ENCODE measurements at regions not wholly inside any gene's neighbourhood (a gene's known extent, or its start where the extent isn't known, plus 50 kb on each side); places are given as distances from the start of the nearest gene placed in this dataset.

- TF ChIP-seq, protein P1, sequence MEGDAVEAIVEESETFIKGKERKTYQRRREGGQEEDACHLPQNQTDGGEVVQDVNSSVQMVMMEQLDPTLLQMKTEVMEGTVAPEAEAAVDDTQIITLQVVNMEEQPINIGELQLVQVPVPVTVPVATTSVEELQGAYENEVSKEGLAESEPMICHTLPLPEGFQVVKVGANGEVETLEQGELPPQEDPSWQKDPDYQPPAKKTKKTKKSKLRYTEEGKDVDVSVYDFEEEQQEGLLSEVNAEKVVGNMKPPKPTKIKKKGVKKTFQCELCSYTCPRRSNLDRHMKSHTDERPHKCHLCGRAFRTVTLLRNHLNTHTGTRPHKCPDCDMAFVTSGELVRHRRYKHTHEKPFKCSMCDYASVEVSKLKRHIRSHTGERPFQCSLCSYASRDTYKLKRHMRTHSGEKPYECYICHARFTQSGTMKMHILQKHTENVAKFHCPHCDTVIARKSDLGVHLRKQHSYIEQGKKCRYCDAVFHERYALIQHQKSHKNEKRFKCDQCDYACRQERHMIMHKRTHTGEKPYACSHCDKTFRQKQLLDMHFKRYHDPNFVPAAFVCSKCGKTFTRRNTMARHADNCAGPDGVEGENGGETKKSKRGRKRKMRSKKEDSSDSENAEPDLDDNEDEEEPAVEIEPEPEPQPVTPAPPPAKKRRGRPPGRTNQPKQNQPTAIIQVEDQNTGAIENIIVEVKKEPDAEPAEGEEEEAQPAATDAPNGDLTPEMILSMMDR (IDR thresholded peaks at IDR 0.05): no peak
- no peak for TF ChIP-seq POLR2A (IDR thresholded peaks at IDR 0.05)
These were observed 89.3 kb upstream of the FTMT start for GRCh38 chr5:121762426-121762825.

Measured in Peyer's patch (tissue), 4 donors.